SU-DHL-6 (cell line): ENCODE measurements at regions not wholly inside any gene's neighbourhood (a gene's known extent, or its start where the extent isn't known, plus 50 kb on each side); places are given as distances from the start of the nearest gene placed in this dataset.

Source experiments
- CTCF ChIP-seq: fragments of 200-600 bp; sonication (generic); IDR thresholded peaks from one replicate; pipeline ENCODE4 v1.5.1; 2017; ENCODE audit warnings: antibody characterized with exemption, mild to moderate bottlenecking, low read length, moderate library complexity; ENCODE audit not compliant: insufficient read depth, poor library complexity, severe bottlenecking
- EZH2phosphoT487 ChIP-seq: fragments of 200-600 bp; sonication (generic), shearing (Covaris generic); conservative IDR thresholded peaks from 2 replicates; pipeline ENCODE4 v1.6.1; 2018; ENCODE audit warnings: mild to moderate bottlenecking, antibody characterized with exemption, low read length, moderate library complexity, mixed read lengths

- no peak for TF ChIP-seq EZH2phosphoT487
- no peak for TF ChIP-seq CTCF
Measured at GRCh38 chr16:63617990-63618763, 1503.7 kb downstream of the CDH11 start.
